GM12878 (cell line): ENCODE measurements at regions not wholly inside any gene's neighbourhood (a gene's known extent, or its start where the extent isn't known, plus 50 kb on each side); places are given as distances from the start of the nearest gene placed in this dataset.

ENCODE experiments used
- ATAC-seq: fragments of 200-7000 bp; cut with Tn5 transposase; 3 replicates; pipeline ENCODE4 v1.9.1; 2020; ENCODE audit warnings: mild to moderate bottlenecking, moderate library complexity
- BruUV-seq: library from RNA; stranded (reverse); fragments of 400-500 nt; replicated peaks from 2 replicates; lab custom pipeline; 2021; lab: Mats Ljungman, UMichigan
- CTCF ChIA-PET: fragments of 300-600 bp; sonication (Branson Sonifier 250); formaldehyde crosslinking; extraction: SDS; loops from one replicate; lab custom pipeline; 2021; ENCODE audit warnings: inconsistent platforms; lab: Yijun Ruan, JAX
- POLR2A ChIA-PET: fragments of 350-600 bp; formaldehyde crosslinking; extraction: SDS; loops from one replicate; lab custom pipeline; 2021; ENCODE audit warnings: inconsistent platforms; lab: Charles Lee
- RAD21 ChIA-PET: fragments of 300-600 bp; sonication (Branson Sonifier 250); formaldehyde crosslinking; loops from one replicate; lab custom pipeline; 2023; ENCODE audit warnings: antibody characterized with exemption; ENCODE audit not compliant: unreplicated experiment; lab: Charles Lee
- SMC1A ChIA-PET: fragments of 300-600 bp; sonication (Branson Sonifier 250); formaldehyde crosslinking; loops from one replicate; lab custom pipeline; 2023; ENCODE audit not compliant: unreplicated experiment, uncharacterized antibody; lab: Charles Lee
- DNase-seq: peaks from one replicate; pipeline ENCODE4 v3.0.0-alpha.2; 2011; ENCODE audit warnings: low read depth, low spot score
- FAIRE-seq: peaks from 3 replicates; lab custom pipeline; 2011; peaks lifted over from hg19 to GRCh38; lab: Jason Lieb, UNC
- H2AFZ ChIP-seq: 2 replicates; pipeline ENCODE4 v1.6.0; 2011; ENCODE audit warnings: low read depth, low read length, control low read depth; ENCODE audit not compliant: control insufficient read depth
- H3K27ac ChIP-seq: 2 replicates; pipeline ENCODE4 v1.5.1; 2011; ENCODE audit warnings: control low read depth; ENCODE audit not compliant: control insufficient read depth, insufficient read depth
- H3K27me3 ChIP-seq, 2 experiments: replicated peaks in 1 of 2; 2 replicates each; pipeline versions ENCODE4 v1.6.0 to v1.6.1; 2011; ENCODE audit warnings: low read length in 1 of 2; ENCODE audit not compliant: control insufficient read depth in 2 of 2, insufficient read depth in 2 of 2
- H3K36me3 ChIP-seq, 2 experiments: 2 replicates each; pipeline ENCODE4 v1.5.1; 2011; ENCODE audit warnings: low read length in 1 of 2; ENCODE audit not compliant: control insufficient read depth in 2 of 2, insufficient read depth in 2 of 2
- H3K4me1 ChIP-seq: 2 replicates; pipeline ENCODE4 v1.6.1; 2011; ENCODE audit warnings: mild to moderate bottlenecking, low read length, moderate library complexity, mixed read lengths; ENCODE audit not compliant: control insufficient read depth, insufficient read depth
- H3K4me2 ChIP-seq: 2 replicates; pipeline ENCODE4 v1.6.0; 2011; ENCODE audit warnings: control low read depth; ENCODE audit not compliant: control insufficient read depth, insufficient read depth
- H3K4me3 ChIP-seq: fragments of 200-600 bp; sonication (generic); 2 replicates; pipeline ENCODE4 v1.5.1; 2016
- H3K79me2 ChIP-seq: 2 replicates; pipeline ENCODE4 v1.6.0; 2011; ENCODE audit warnings: low read length; ENCODE audit not compliant: control insufficient read depth, insufficient read depth
- H3K9ac ChIP-seq: 2 replicates; pipeline ENCODE4 v1.8.0; 2011; ENCODE audit warnings: low read length, control low read depth, mixed read lengths; ENCODE audit not compliant: control insufficient read depth, insufficient read depth
- H3K9me3 ChIP-seq: replicated peaks from 3 replicates; pipeline ENCODE4 v1.5.1; 2011; ENCODE audit warnings: mild to moderate bottlenecking, low read length; ENCODE audit not compliant: control insufficient read depth, insufficient read depth
- H4K20me1 ChIP-seq: 2 replicates; pipeline ENCODE4 v1.6.0; 2011; ENCODE audit not compliant: control insufficient read depth, insufficient read depth
- CBFB ChIP-seq: IDR thresholded peaks from 2 replicates; pipeline ENCODE4 v1.6.1; 2016; ENCODE audit warnings: antibody characterized with exemption, low read depth
- GABPA ChIP-seq: IDR thresholded peaks from 2 replicates; pipeline ENCODE4 v1.6.1; 2014; ENCODE audit warnings: antibody characterized with exemption, low read depth, mild to moderate bottlenecking, inconsistent platforms
- NFYA ChIP-seq: IDR thresholded peaks from 2 replicates; pipeline ENCODE4 v1.6.1; 2011; ENCODE audit warnings: low read depth, mild to moderate bottlenecking, low read length, improper control_type of control experiment, borderline replicate concordance
- RAD21 ChIP-seq: IDR thresholded peaks from 2 replicates; pipeline ENCODE4 v1.6.1; 2011; ENCODE audit warnings: mild to moderate bottlenecking, low read depth, low read length, moderate library complexity; ENCODE audit not compliant: insufficient read depth
- SMAD5 ChIP-seq: IDR thresholded peaks from 2 replicates; pipeline ENCODE4 v1.6.1; 2016; ENCODE audit warnings: antibody characterized with exemption, low read depth
- ZBTB4 ChIP-seq: fragments of 450-650 bp; formaldehyde crosslinking; IDR thresholded peaks from 2 replicates; pipeline ENCODE4 v1.4.0; 2022; ENCODE audit warnings: mild to moderate bottlenecking, moderate library complexity
- WGBS: methylation state at CpG from one replicate; pipeline ENCODE4 v1.1.6; 2016; ENCODE audit warnings: low lambda C conversion rate; ENCODE audit not compliant: insufficient replicate concordance, insufficient coverage; ENCODE audit errors: missing lambda C conversion rate; 5-methylcytosine and 5-hydroxymethylcytosine counted together
- in situ Hi-C: fragments of 300-500 bp; cut with MboI; formaldehyde crosslinking; loops from 9 replicates; pipeline ENCODE4 v1.14.3; 2018; ENCODE audit warnings: mixed read lengths
- intact Hi-C: fragments of 100-400 bp; cut with micrococcal nuclease; formaldehyde crosslinking; loops from one replicate; pipeline ENCODE4 v1.14.2; 2022; ENCODE audit not compliant: unreplicated experiment
- TF ChIP-seq, protein P1 (sequence below): IDR thresholded peaks from 2 replicates; pipeline ENCODE4 v1.6.1; 2012; ENCODE audit warnings: improper control_type of control experiment, low read depth, low read length; ENCODE audit not compliant: insufficient replicate concordance
- TF ChIP-seq, protein P2 (sequence below): fragments of 450-650 bp; IDR thresholded peaks from 2 replicates; pipeline ENCODE4 v1.6.1; 2017; ENCODE audit warnings: mild to moderate bottlenecking, moderate library complexity

GRCh38 chr5:4192111-4192510, 596.5 kb downstream of the IRX1 start (continued):
- TF ChIP-seq, protein P1, sequence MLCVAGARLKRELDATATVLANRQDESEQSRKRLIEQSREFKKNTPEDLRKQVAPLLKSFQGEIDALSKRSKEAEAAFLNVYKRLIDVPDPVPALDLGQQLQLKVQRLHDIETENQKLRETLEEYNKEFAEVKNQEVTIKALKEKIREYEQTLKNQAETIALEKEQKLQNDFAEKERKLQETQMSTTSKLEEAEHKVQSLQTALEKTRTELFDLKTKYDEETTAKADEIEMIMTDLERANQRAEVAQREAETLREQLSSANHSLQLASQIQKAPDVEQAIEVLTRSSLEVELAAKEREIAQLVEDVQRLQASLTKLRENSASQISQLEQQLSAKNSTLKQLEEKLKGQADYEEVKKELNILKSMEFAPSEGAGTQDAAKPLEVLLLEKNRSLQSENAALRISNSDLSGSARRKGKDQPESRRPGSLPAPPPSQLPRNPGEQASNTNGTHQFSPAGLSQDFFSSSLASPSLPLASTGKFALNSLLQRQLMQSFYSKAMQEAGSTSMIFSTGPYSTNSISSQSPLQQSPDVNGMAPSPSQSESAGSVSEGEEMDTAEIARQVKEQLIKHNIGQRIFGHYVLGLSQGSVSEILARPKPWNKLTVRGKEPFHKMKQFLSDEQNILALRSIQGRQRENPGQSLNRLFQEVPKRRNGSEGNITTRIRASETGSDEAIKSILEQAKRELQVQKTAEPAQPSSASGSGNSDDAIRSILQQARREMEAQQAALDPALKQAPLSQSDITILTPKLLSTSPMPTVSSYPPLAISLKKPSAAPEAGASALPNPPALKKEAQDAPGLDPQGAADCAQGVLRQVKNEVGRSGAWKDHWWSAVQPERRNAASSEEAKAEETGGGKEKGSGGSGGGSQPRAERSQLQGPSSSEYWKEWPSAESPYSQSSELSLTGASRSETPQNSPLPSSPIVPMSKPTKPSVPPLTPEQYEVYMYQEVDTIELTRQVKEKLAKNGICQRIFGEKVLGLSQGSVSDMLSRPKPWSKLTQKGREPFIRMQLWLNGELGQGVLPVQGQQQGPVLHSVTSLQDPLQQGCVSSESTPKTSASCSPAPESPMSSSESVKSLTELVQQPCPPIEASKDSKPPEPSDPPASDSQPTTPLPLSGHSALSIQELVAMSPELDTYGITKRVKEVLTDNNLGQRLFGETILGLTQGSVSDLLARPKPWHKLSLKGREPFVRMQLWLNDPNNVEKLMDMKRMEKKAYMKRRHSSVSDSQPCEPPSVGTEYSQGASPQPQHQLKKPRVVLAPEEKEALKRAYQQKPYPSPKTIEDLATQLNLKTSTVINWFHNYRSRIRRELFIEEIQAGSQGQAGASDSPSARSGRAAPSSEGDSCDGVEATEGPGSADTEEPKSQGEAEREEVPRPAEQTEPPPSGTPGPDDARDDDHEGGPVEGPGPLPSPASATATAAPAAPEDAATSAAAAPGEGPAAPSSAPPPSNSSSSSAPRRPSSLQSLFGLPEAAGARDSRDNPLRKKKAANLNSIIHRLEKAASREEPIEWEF, result no peak

GRCh38 chr5:4196744-4197143, 601.1 kb downstream of the IRX1 start:
- no peak overlapping the region for H3K4me3 ChIP-seq
- no peak overlapping the region for H3K9ac ChIP-seq
- WGBS, result 60% methylated on average over 8 of the region's 8 CpGs
- no peaks in the 10 kb centered on the region for H3K4me1 ChIP-seq
- ChIA-PET CTCF (no interaction called here), RAD21 (no interaction called here), SMC1A (no interaction called here), POLR2A (no interaction called here)
- H2AFZ ChIP-seq, result no peak overlapping the region
- no peaks in the 10 kb centered on the region for H3K36me3 ChIP-seq
- H3K4me2 ChIP-seq, result no peak overlapping the region
- no peaks in the 10 kb centered on the region for H3K9me3 ChIP-seq
- BruUV-seq, result no TSS peak
- ATAC-seq (no peak), FAIRE-seq (no peak), DNase-seq (no peak)
- intact Hi-C loops (no loop called here), in situ Hi-C loops (no loop called here)
- no peaks in the 10 kb centered on the region for H4K20me1 ChIP-seq
- H3K79me2 ChIP-seq, result no peaks in the 10 kb centered on the region
- no peak overlapping the region for H3K27ac ChIP-seq
- H3K27me3 ChIP-seq, result no peaks in the 10 kb centered on the region
- TF ChIP-seq CBFB (no peak), GABPA (no peak), RAD21 (no peak), SMAD5 (no peak), ZBTB4 (CRISPR knock-in tag) (no peak), NFYA (no peak)
- TF ChIP-seq, protein P2, sequence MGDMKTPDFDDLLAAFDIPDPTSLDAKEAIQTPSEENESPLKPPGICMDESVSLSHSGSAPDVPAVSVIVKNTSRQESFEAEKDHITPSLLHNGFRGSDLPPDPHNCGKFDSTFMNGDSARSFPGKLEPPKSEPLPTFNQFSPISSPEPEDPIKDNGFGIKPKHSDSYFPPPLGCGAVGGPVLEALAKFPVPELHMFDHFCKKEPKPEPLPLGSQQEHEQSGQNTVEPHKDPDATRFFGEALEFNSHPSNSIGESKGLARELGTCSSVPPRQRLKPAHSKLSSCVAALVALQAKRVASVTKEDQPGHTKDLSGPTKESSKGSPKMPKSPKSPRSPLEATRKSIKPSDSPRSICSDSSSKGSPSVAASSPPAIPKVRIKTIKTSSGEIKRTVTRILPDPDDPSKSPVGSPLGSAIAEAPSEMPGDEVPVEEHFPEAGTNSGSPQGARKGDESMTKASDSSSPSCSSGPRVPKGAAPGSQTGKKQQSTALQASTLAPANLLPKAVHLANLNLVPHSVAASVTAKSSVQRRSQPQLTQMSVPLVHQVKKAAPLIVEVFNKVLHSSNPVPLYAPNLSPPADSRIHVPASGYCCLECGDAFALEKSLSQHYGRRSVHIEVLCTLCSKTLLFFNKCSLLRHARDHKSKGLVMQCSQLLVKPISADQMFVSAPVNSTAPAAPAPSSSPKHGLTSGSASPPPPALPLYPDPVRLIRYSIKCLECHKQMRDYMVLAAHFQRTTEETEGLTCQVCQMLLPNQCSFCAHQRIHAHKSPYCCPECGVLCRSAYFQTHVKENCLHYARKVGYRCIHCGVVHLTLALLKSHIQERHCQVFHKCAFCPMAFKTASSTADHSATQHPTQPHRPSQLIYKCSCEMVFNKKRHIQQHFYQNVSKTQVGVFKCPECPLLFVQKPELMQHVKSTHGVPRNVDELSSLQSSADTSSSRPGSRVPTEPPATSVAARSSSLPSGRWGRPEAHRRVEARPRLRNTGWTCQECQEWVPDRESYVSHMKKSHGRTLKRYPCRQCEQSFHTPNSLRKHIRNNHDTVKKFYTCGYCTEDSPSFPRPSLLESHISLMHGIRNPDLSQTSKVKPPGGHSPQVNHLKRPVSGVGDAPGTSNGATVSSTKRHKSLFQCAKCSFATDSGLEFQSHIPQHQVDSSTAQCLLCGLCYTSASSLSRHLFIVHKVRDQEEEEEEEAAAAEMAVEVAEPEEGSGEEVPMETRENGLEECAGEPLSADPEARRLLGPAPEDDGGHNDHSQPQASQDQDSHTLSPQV, result no peak
